ENCODE measurements at regions not wholly inside any gene's neighbourhood (a gene's known extent, or its start where the extent isn't known, plus 50 kb on each side); places are given as distances from the start of the nearest gene placed in this dataset.

DNA sequence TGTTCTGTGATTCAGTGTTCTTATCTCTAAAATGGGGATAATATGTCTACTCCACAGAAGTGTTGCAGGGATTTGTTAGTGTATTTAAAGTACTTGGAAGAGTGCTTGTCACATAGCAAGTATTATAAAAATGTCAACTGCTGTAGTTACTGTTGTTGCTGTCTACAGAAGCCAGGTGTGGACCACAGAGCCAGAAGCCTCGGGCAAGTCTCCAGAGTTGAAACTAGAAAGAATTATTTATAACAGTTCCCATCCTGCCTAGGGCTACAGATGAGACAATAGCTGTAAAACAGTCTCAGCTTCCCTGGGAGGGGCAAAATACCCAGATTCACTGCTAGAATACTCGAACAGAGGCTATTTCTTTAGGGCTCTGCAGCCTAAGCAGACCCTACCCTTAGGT lies 55.4 kb upstream of the FUT8 start:
- TF ChIP-seq, protein P1, sequence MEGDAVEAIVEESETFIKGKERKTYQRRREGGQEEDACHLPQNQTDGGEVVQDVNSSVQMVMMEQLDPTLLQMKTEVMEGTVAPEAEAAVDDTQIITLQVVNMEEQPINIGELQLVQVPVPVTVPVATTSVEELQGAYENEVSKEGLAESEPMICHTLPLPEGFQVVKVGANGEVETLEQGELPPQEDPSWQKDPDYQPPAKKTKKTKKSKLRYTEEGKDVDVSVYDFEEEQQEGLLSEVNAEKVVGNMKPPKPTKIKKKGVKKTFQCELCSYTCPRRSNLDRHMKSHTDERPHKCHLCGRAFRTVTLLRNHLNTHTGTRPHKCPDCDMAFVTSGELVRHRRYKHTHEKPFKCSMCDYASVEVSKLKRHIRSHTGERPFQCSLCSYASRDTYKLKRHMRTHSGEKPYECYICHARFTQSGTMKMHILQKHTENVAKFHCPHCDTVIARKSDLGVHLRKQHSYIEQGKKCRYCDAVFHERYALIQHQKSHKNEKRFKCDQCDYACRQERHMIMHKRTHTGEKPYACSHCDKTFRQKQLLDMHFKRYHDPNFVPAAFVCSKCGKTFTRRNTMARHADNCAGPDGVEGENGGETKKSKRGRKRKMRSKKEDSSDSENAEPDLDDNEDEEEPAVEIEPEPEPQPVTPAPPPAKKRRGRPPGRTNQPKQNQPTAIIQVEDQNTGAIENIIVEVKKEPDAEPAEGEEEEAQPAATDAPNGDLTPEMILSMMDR (IDR thresholded peaks at IDR 0.05; ENCODE audit: insufficient read depth, low read length), result no peak
- TF ChIP-seq, protein P2, sequence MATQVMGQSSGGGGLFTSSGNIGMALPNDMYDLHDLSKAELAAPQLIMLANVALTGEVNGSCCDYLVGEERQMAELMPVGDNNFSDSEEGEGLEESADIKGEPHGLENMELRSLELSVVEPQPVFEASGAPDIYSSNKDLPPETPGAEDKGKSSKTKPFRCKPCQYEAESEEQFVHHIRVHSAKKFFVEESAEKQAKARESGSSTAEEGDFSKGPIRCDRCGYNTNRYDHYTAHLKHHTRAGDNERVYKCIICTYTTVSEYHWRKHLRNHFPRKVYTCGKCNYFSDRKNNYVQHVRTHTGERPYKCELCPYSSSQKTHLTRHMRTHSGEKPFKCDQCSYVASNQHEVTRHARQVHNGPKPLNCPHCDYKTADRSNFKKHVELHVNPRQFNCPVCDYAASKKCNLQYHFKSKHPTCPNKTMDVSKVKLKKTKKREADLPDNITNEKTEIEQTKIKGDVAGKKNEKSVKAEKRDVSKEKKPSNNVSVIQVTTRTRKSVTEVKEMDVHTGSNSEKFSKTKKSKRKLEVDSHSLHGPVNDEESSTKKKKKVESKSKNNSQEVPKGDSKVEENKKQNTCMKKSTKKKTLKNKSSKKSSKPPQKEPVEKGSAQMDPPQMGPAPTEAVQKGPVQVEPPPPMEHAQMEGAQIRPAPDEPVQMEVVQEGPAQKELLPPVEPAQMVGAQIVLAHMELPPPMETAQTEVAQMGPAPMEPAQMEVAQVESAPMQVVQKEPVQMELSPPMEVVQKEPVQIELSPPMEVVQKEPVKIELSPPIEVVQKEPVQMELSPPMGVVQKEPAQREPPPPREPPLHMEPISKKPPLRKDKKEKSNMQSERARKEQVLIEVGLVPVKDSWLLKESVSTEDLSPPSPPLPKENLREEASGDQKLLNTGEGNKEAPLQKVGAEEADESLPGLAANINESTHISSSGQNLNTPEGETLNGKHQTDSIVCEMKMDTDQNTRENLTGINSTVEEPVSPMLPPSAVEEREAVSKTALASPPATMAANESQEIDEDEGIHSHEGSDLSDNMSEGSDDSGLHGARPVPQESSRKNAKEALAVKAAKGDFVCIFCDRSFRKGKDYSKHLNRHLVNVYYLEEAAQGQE (IDR thresholded peaks at IDR 0.05; ENCODE audit: insufficient replicate concordance, low read depth), result no peak
- TF ChIP-seq POLR2AphosphoS5 (IDR thresholded peaks at IDR 0.05; ENCODE audit: low read depth) (no peak), GABPA (IDR thresholded peaks at IDR 0.05; ENCODE audit: low read depth) (no peak)

Data from HL-60 (cell line).